ENCODE measurements at regions not wholly inside any gene's neighbourhood (a gene's known extent, or its start where the extent isn't known, plus 50 kb on each side); places are given as distances from the start of the nearest gene placed in this dataset.

DNA sequence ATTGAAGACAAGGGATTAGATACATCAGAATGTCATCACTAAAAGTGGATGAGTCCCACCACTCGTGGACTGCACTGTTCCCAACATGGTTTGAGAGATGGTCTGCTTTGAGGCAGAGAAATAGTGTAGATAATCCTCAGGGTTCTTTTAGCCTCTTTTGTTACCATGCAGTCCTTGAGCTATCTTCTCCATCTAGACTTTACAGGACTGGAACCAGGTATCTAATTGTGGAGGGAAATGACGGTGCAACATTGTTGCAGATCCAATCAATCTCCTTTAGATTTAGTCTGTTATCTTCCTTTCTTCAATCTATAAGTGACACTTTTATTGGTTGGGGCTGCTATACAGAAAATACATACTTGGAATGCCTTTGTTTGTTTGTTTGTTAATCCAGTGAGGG lies 183.8 kb upstream of the CWC22 start:
- TF ChIP-seq, protein P1, sequence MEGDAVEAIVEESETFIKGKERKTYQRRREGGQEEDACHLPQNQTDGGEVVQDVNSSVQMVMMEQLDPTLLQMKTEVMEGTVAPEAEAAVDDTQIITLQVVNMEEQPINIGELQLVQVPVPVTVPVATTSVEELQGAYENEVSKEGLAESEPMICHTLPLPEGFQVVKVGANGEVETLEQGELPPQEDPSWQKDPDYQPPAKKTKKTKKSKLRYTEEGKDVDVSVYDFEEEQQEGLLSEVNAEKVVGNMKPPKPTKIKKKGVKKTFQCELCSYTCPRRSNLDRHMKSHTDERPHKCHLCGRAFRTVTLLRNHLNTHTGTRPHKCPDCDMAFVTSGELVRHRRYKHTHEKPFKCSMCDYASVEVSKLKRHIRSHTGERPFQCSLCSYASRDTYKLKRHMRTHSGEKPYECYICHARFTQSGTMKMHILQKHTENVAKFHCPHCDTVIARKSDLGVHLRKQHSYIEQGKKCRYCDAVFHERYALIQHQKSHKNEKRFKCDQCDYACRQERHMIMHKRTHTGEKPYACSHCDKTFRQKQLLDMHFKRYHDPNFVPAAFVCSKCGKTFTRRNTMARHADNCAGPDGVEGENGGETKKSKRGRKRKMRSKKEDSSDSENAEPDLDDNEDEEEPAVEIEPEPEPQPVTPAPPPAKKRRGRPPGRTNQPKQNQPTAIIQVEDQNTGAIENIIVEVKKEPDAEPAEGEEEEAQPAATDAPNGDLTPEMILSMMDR (conservative IDR thresholded peaks at IDR 0.05; ENCODE audit: low read depth, low read length) = no peak
- no peak for TF ChIP-seq EZH2 (IDR thresholded peaks at IDR 0.05; ENCODE audit: borderline replicate concordance, low read depth, low read length, poor library complexity, severe bottlenecking)
- no peaks in the 10 kb centered on the region for H3K27me3 ChIP-seq (replicated peaks; ENCODE audit: insufficient read depth, low read depth, low read length, poor library complexity)
- ChIA-PET CTCF (no interaction called here), POLR2A (ENCODE audit: low non-redundant PET) (no interaction called here)
- intact Hi-C loops (cut with micrococcal nuclease; ENCODE audit: unreplicated experiment) = no loop called here
- DNase-seq (ENCODE audit: low spot score) = no peak
- H3K9me3 ChIP-seq (ENCODE audit: low read depth, low read length, poor library complexity, severe bottlenecking) = no peaks in the 10 kb centered on the region
- H3K36me3 ChIP-seq (ENCODE audit: insufficient read depth, low read length, poor library complexity, severe bottlenecking) = no peaks in the 10 kb centered on the region
- no TSS peak for BruUV-seq (replicated peaks)
- no peak overlapping the region for H3K4me3 ChIP-seq (ENCODE audit: low read depth, low read length, poor library complexity, severe bottlenecking)
- no peaks in the 10 kb centered on the region for H3K4me1 ChIP-seq (ENCODE audit: insufficient read depth, low read length, poor library complexity, severe bottlenecking)
- no peak overlapping the region for H3K27ac ChIP-seq (ENCODE audit: low read depth, low read length, poor library complexity, severe bottlenecking)

DNA sequence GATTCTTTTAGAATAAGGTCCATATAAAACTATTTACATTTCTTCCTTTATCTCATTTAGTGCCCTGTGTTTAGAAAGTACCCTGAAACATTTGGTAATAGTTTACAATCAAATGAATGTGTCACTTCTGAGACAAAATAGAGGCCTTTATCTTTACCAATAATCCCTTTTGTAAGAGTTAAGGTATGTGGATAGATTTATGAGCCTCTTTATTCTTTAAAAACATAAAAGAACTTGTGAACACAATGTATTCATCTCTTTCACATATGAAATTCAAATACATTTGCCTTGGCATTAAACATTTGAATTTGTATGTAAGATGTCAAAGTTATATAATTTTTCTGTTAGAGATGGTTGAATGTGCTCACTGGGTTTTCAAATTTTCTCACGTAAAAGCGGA lies 180.5 kb upstream of the CWC22 start:
- Histone ChIP-seq H3K36me3 (ENCODE audit: insufficient read depth, low read length, poor library complexity, severe bottlenecking) (no peaks in the 10 kb centered on the region), H3K4me3 (ENCODE audit: low read depth, low read length, poor library complexity, severe bottlenecking) (no peak overlapping the region), H3K4me1 (ENCODE audit: insufficient read depth, low read length, poor library complexity, severe bottlenecking) (no peaks in the 10 kb centered on the region), H3K27ac (ENCODE audit: low read depth, low read length, poor library complexity, severe bottlenecking) (no peak overlapping the region), H3K9me3 (ENCODE audit: low read depth, low read length, poor library complexity, severe bottlenecking) (no peaks in the 10 kb centered on the region), H3K27me3 (replicated peaks; ENCODE audit: insufficient read depth, low read depth, low read length, poor library complexity) (no peaks in the 10 kb centered on the region)
- intact Hi-C loops (cut with micrococcal nuclease; ENCODE audit: unreplicated experiment) = no loop called here
- ChIA-PET POLR2A (ENCODE audit: low non-redundant PET) (no interaction called here), CTCF (no interaction called here)
- no TSS peak for BruUV-seq (replicated peaks)
- TF ChIP-seq, protein P1 (conservative IDR thresholded peaks at IDR 0.05; ENCODE audit: low read depth, low read length) = no peak
- no peak for TF ChIP-seq EZH2 (IDR thresholded peaks at IDR 0.05; ENCODE audit: borderline replicate concordance, low read depth, low read length, poor library complexity, severe bottlenecking)
- no peak for DNase-seq (ENCODE audit: low spot score)

DNA sequence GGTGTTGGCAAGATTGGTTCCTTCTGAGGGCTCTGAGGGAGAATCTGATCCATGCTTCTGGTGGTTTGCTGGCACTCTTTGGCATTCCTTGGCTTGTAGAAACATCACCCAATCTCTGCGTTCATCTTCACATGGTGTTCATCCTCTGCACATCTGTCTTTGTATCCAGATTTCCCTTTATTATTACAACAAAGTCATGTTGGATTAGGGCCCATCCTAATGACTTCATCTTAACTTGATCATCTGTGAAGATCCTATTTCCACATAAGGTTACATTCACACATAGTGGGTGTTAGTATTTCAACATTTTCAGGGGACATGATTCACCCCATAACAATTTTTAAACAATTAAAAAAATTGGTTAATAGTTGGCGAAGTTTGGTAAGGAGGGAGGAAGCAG lies 177.4 kb upstream of the CWC22 start:
- Histone ChIP-seq H3K27me3 (replicated peaks; ENCODE audit: insufficient read depth, low read depth, low read length, poor library complexity) (no peaks in the 10 kb centered on the region), H3K36me3 (ENCODE audit: insufficient read depth, low read length, poor library complexity, severe bottlenecking) (no peaks in the 10 kb centered on the region), H3K4me1 (ENCODE audit: insufficient read depth, low read length, poor library complexity, severe bottlenecking) (no peaks in the 10 kb centered on the region), H3K4me3 (ENCODE audit: low read depth, low read length, poor library complexity, severe bottlenecking) (no peak overlapping the region), H3K9me3 (ENCODE audit: low read depth, low read length, poor library complexity, severe bottlenecking) (no peaks in the 10 kb centered on the region), H3K27ac (ENCODE audit: low read depth, low read length, poor library complexity, severe bottlenecking) (no peak overlapping the region)
- no TSS peak for BruUV-seq (replicated peaks)
- ChIA-PET CTCF (no interaction called here), POLR2A (ENCODE audit: low non-redundant PET) (no interaction called here)
- TF ChIP-seq, protein P1 (conservative IDR thresholded peaks at IDR 0.05; ENCODE audit: low read depth, low read length) = no peak
- no peak for TF ChIP-seq EZH2 (IDR thresholded peaks at IDR 0.05; ENCODE audit: borderline replicate concordance, low read depth, low read length, poor library complexity, severe bottlenecking)
- intact Hi-C loops (cut with micrococcal nuclease; ENCODE audit: unreplicated experiment) = no loop called here
- no peak for DNase-seq (ENCODE audit: low spot score)

Measured in A673 (cell line).